ENCODE measurements at regions not wholly inside any gene's neighbourhood (a gene's known extent, or its start where the extent isn't known, plus 50 kb on each side); places are given as distances from the start of the nearest gene placed in this dataset.

DNA sequence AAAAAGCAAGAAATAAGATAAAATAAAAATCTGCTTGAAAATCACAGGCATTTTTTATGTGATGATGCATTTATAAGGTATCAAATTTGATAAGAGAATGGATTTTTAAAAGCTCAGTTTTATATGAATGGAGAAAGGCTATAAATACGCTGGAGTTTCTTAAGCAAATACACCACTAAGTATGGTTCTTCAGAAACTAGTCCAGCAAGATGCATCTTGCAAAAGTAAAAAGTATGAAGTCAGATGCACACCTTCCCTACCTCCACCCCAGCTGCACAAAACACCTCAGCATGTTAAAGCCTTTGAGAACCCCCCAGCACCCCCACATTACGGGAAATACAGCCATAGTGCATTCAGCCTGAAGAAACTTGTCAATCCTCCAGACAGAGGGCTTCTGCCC is 143.1 kb upstream of the PROX1 start:
- TF ChIP-seq, protein P1, sequence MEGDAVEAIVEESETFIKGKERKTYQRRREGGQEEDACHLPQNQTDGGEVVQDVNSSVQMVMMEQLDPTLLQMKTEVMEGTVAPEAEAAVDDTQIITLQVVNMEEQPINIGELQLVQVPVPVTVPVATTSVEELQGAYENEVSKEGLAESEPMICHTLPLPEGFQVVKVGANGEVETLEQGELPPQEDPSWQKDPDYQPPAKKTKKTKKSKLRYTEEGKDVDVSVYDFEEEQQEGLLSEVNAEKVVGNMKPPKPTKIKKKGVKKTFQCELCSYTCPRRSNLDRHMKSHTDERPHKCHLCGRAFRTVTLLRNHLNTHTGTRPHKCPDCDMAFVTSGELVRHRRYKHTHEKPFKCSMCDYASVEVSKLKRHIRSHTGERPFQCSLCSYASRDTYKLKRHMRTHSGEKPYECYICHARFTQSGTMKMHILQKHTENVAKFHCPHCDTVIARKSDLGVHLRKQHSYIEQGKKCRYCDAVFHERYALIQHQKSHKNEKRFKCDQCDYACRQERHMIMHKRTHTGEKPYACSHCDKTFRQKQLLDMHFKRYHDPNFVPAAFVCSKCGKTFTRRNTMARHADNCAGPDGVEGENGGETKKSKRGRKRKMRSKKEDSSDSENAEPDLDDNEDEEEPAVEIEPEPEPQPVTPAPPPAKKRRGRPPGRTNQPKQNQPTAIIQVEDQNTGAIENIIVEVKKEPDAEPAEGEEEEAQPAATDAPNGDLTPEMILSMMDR (IDR thresholded peaks at IDR 0.05 in 4 of 5, conservative IDR thresholded peaks at IDR 0.05 in 1 of 5): no peak
- TF ChIP-seq POLR2A (IDR thresholded peaks at IDR 0.05): no peak
